OCI-LY1 (cell line): ENCODE measurements at regions not wholly inside any gene's neighbourhood (a gene's known extent, or its start where the extent isn't known, plus 50 kb on each side); places are given as distances from the start of the nearest gene placed in this dataset.

Source experiments
- CTCF ChIP-seq: fragments of 200-600 bp; sonication (generic), shearing (Covaris generic); IDR thresholded peaks from 2 replicates; pipeline ENCODE4 v1.5.1; 2017; ENCODE audit warnings: mild to moderate bottlenecking, antibody characterized with exemption, low read length, moderate library complexity, mixed read lengths
- EZH2 ChIP-seq: fragments of 200-600 bp; sonication (generic), shearing (Covaris generic); IDR thresholded peaks from 2 replicates; pipeline ENCODE4 v1.8.0; 2017; ENCODE audit warnings: borderline replicate concordance, mixed run types, mild to moderate bottlenecking, antibody characterized with exemption, low read length, moderate library complexity, mixed read lengths

- TF ChIP-seq CTCF (no peak), EZH2 (no peak)
These were observed 256.3 kb downstream of the CD83 start for GRCh38 chr6:14373648-14374437.
